IPS DF 4.7 (cell line): ENCODE measurements at regions not wholly inside any gene's neighbourhood (a gene's known extent, or its start where the extent isn't known, plus 50 kb on each side); places are given as distances from the start of the nearest gene placed in this dataset.
"Not testable (repeated sequence)": the region's sequence is repeated elsewhere in the genome, so short reads cannot be mapped to it uniquely, and the experiment has no call there.

Experiments
- DNase-seq: peaks from one replicate; pipeline ENCODE4 v3.0.0-alpha.2; 2013; ENCODE audit warnings: low spot score; ENCODE audit errors: extremely low read depth

DNA sequence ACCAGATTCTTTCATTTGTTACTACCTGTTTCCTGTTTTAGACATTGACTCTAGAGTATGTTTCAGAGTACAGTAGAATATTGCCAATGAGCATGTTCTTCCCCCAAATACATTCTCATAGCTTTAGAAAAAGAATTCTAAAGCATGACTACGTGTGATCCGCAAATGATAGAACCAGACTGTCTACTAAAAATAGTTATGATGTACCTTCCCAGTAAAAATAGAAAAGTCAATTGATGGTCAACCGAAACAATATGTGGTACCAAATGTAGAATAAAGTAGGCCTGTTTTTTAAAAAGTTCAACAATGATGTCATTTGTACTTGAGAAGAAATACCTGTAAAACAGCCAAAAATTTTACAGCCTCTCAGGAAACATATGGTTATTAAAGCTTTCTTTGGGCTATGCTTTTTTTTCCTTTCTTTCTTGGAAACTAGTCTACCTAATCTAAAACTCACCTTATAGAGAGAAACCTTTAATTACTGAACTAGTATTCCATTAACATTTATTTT lies 130.1 kb upstream of the MTHFD1L start:
- DNase-seq, result no peak

DNA sequence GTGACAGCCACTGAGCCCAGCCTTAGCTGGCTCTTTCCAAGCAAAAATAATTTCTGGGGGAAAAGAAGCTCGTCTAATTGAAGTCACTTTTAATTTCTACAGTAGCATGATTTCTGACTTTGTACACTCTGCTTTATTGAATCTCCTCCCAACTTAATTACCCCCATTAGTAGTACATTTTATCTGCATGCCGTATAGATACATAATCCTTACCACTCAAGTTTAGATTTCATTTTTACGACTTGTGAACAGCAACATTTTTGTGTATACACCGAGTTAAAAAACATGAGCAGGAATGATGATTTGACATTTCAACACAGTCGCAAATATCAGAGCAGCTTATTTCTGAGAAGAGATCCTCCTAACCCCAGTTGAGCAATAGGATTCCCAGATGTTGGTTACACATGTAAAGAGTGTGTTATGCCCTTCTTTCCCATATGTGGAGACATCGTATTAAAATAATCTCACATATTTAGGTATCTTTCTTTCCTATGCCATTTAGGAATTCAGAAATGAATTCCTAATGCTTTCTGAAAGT lies 127.3 kb upstream of the MTHFD1L start:
- DNase-seq, result no peak

DNA sequence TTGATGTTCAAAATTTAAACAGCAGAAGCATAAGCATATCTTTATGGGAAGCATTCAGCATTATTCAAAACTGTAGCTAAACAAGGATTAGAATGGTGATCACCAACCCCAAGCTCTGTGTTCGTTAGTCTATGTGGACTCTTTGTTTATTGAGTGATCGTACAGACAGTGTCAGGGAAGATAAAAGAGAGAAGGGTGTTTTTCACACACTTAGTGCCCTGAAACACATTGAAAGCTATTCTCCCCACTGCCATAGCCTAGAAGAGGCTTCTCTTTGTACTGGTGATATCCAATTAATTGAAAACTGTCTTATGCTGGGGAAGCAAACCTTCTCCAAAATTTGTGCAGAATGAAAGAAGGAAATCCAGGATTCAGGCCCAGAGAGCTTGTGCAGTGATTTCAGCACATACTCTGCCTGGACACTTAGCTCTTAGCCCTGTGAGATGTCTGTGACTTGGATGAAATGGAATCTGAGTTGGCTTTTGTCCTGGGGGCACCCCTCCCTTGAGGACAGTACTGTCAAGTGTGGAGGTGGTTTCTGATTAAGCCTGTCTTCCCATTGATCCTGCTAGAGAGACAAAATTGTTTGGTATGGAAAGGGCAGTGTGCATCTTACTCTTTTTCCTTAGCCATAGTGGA lies 125.7 kb upstream of the MTHFD1L start:
- DNase-seq, result no peak

DNA sequence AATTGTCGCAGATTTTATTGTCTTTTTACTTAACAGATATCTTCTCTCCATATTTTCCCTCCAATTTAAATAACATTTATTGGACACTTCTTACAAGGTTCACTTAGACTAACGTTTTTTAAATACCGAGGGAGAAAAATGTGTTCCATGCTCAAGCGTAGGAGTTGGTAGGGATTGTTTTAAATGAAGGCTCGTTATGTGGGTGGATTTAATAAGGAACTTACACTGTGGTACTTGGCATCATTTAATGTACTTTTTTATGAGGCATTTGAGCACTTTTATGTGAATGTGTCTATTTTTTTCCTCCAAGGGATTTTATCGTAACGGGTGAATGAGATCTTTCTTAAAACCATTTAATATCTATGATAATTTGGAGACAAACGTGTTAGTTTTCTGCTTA lies 125.0 kb upstream of the MTHFD1L start:
- no peak for DNase-seq

DNA sequence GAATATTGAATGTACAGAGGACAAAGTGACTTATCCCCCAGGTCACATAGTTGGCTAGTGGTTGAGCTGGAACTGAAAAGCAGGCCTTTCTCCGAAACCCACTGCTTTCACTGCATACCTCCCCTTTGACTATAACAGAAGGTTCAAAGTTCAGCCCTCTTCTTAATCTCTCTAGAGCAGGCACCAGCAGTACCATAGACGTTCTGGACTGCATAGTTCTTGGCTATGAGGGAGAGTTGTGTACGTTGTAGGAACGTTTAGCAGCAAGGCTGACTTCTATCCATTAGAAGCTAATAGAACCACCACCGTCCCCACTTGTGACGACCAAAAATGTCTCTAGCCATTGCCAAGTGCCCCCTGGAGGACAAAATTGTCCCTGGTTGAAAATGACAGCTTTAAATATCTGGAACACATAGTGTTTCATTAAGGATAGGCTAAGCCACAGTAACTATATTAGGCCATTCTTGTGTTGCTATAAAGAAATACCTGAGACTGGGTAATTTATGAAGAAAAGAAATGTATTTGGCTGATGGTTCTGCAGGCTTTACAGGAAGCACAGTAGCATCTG lies 123.8 kb upstream of the MTHFD1L start:
- no peak for DNase-seq

DNA sequence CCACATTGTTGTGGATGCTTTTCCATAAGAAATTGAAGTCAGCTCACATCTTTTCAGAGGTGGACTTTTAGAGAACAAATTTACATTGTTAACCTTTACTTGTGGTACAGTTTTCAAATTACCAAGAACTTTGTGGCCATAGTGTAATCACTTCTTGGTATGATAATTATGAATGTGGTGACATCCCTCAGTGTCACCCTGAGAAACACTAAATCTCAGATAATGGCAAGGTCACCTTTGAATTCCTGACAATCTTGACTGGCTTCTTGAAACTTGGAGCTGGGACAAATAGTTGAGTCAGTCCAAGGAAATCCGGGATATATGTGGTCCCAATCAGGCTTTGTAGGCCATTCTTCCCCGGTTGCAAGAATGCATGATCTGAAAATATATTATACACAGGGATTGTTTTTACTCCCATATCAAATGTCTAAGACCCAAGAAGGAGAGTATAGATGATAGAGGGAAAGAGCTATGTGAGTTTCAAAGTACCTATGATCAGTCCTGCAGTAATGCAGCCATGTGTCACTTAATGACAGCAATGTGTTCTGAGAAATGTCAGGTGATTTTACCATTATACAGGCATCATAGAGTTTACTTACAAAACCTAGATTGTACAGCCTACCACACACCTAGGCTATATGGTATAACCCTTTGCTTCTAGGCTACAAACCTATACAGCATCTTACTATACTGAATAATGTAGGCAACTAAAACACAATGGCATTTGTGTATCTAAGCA lies 120.8 kb upstream of the MTHFD1L start:
- DNase-seq, result no peak

DNA sequence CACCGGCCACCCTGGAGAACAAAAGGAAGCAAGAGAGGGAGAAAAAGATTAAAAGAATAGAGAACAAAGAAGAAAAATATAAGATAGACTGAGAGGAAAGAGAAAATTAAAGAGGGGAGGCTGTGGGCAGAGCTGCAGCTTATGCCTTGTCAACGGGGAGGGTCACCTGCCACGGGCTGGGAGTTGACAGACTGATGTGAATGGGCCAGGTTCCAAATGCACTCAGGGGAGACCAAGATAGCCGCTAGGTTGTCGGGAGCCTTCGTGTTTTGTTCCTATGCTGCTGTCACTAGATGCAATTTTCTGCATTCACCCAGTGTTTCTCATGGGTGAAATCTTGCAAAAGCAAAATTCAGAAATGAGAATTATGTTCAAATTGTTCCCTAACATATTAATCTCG lies 119.6 kb upstream of the MTHFD1L start:
- DNase-seq, result no peak

DNA sequence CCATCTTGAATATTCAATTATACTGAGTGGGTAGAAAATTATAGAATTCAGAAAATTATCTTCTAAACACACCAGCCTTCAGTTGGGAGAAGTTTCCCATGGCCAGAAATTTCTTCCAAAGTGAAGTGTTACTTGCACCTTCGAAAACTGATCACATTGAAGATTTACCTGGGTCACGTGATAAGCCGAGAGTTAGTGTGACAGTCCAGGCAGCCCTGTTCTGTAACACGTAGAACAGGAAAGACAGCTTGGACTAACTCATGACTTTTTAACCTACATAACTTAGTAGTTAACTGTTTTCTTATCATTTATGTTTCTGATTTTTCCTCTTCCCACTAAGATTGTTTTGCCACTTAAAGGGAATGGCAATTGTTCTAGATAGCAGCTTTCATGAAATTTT lies 118.3 kb upstream of the MTHFD1L start:
- DNase-seq, result no peak

DNA sequence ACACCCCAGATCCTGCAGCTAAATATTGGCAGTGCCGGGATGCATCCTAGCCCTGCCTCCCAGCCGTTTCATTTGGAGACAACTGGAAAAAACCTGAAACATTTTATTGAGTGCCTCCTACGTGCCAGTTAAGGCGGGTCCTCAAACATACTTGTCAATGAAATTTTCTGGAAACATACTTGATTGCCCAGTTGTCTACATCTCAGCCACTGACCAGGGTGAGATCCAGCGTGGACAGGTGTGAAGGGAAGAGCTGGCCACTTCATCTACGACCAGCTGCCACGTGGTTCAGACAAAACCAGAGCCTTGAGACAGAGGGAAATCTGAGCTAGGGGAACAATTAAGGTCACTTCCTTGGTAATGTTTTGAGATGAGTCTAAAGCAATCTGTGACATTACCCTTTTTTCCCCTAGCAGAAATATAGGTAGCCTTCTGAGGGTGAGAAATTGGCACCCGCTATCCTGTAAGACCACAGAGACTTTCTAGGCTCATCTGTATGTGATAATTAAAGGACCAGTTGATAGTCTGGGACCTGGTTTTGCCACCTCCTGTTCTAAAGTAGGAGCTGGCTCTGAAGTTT lies 116.3 kb upstream of the MTHFD1L start:
- no peak for DNase-seq

DNA sequence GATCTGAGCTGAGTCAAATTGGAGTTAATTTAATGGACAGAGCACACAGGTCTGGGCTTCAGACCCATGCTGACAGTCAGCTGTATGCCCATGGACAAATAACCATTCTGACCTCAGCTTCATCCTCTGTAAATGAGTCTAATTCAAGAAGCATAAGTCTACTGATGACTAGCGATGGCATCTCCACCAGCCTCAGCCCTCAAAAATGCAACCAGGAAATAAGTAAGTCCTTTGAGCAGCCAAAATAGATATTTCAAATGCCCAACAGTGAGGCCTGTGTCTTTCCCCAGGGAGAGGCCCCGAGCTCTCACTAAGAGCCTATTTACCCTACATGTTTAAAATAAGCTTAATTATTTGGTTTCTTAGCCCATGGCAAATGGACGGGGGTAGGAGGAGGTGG lies 114.2 kb upstream of the MTHFD1L start:
- no peak for DNase-seq

DNA sequence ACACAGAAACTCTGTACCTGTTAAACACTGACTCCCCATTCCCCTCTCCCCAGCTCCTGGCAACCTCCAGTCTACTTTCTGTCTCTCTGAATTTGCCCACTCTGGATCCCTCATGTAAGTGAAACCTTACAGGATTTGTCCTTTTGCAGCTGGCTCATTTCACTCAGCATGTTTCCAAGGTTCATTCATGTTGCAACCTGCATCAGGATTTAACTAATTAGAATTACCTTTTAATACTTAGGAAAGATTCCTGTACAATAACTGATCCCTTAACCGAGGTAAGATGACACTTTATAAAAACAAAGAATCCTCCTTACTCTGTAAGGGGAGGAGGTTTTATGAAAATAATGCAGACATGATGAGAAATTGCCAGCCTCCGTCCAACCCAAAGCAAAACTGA lies 113.1 kb upstream of the MTHFD1L start:
- no peak for DNase-seq

DNA sequence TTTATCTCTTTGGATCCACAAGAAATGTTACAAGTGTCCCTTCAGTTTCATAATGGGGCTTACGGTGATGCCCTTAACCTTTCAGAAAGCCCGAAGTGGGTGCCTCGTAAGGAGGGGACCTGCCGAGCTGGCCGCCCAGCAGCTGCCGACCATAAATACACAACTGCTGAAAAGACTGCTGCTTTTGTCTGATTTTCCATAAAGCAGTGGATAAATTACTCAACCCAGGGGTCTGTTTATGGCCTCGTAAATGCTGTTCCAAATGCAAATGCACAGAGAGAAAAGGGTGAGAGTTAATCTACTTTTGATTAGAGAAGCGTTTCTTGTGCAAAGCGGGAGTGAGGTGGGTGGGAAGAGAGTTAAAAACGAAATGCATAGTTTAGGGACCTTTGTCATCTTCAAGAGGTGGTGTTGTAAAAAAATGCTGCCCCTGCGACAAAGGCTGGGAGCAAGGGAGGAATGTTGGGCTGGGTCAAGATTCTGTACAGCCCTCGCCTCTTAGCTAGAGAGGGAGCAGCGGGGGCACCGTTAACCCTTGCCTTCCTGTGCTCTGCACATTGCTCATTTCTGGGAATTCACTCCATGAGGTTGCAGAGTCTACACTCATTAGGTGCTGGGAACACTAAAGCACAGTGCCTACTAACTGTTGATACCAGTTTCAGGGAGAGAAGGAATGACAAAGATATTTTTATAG lies 112.0 kb upstream of the MTHFD1L start:
- DNase-seq, result no peak

DNA sequence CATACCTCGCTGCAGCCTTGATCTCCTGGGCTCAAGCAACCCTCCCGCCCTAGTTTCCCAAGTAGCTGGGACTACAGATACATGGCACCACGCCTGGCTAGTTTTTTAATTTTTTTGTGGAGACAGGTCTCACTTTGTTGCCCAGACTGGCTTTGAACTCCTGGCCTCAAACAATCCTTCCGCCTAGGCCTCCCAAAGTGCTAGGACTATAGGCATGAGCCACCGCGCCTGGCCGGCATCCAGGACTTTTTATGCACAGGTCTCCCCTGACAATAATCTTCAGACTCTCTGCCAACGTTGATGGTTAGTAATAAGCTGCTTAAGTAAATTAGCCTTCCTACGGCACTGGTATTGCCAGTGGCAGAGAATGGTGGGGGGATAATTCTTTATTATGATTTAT lies 110.5 kb upstream of the MTHFD1L start:
- DNase-seq, result no peak

DNA sequence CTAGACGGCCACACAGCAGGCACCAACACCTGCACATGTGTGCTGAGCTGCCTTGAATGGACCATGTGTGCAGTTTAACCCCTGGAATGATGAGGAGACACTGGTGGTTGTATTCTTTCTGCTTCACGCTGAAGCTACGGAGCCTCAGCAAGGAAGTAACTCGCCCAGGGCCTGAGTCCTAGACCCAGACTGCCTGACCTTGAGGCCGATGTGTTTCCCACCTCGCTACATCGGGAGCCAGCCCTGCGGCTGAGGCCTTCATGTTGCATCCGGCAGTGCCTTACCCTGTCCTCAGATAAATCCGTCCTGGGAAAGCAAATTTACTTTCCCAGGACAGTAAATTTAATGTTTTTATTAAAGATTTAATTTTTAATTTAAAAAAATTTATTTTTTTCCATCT lies 110.0 kb upstream of the MTHFD1L start:
- no peak for DNase-seq

DNA sequence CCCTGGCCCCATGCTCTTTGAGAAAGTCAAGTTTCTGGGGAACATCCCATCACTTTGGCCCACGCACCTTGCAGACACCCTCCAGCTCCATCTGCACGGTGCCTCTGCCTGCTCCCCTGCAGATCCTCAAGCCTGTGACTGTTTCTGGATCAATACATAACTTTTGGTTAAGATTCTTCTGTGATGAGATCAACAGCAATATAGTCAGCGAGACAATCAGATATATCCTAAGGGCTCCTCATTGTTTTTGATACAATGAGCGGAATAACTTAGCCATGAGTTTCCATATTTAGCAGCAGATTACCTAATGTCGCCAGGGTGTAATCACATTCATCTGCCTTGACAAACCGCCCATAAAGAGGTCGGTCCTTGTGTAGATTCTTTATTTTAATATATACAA lies 109.3 kb upstream of the MTHFD1L start:
- no peak for DNase-seq

DNA sequence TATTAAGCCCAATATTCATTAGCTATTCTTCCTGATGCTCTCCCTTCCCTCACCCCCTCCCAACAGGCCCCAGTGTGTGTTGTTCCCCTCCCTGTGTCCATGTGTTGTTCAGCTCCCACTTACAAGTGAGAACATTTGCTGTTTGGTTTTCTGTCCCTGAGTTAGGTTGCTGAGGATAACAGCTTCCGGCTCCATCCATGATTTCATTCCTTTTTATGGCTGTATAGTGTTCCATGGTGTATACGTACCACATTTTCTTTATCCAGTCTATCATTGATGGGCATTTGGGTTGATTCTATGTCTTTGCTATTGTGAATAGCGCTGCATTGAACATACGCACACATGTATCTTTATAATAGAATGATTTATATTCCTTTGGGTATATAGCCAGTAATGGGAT lies 107.7 kb upstream of the MTHFD1L start:
- DNase-seq, result not testable (repeated sequence)

DNA sequence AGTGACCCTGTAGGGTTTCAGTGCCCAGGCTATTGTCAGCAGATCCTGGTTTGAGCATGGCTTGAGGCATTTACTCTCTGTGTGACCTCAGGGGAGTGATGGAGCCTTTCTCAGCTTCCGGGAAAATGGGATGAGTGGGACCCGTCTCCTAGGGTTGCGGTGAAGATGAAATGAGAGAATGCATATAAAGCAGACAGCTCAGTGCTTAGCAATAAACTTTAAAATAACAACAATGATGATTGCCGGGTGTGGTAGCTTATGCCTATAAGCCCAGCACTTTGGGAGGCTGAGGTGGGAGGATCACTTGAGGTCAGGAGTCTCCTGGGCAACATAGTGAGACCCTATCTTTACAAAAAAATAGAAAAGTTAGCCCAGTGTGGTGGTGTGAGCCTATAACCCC lies 106.0 kb upstream of the MTHFD1L start:
- no peak for DNase-seq

DNA sequence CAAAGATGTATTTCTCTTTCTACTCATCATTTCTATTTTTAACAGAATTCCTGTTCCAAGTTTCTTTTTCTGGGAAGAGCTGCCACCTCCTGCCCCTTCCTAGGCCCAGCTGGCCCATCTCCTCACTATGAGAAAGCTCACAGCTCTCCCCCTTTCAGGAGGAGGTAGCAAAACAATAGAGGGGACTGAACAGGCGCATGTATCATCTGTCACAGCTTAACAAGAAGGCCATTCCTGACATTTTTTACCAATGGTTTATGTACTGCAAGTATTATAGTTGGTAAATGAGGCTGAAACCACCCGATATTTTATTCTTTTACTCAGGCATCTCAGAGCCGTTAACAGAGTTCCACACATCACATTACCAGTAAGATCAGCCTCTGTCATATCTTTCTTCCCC lies 103.7 kb upstream of the MTHFD1L start:
- DNase-seq, result no peak

DNA sequence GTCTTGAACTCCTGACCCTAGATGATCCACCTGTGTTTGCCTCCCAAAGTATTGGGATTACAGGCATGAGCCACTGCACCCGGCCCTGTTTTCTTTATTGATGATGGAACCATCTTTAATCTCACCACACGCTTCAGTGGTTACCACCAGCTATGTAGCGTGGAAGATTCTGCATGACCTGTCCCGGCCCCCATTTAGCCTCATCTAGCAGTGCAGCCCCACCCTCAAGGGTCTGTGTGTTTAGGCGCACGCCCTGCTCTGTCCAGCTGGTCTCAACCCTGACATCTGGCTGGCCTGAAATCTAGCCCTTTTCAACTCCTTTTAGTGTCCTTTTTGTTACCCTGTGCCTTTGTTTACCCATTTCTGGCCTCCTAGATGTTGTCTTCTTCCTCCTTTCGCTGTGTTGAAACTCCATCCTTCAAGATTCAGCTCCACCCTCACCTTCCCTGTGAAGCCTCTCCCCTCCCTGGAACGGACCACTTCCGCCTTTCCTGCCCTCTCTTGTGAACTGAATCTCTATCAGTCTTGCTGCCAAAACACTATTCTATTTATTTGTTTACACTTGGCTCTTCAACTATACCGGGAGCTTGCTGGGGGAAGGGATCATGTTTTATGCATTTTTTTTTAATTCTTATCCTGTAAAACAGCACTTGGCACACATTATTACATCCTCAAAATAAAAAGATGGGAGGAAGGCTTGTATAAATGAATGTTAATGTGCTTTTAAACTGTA lies 101.0 kb upstream of the MTHFD1L start:
- no peak for DNase-seq

DNA sequence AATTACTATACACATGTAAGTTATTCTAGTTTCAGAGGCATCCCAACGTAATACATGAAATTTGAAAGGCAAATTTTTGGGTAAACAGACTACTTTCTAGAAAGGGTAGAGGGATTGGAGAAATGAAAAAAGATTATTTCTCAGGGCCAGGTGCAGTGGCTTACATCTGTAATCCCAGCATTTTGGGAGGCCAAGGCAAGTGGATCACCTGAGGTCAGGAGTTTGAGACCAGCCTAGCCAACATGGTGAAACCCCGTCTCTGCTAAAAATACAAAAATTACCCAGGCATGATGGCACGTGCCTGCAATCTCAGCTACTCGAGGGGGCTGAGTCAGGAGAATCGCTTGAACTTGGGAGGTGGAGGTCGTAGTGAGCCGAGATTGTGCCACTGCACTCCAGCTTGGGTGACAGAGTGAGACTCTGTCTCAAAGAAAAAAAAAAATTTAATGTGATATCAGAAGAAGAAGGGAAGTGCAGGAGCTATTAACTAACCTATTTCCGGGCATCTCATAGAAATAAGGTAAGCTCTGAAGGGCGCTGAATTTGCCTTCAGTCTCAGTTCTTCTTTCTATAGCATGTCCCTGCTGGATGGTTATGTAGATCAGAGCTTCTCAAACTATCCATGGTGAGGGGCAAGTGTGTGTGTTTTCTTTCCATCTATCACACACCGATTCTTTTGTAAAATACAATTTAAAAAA lies 100.3 kb upstream of the MTHFD1L start:
- no peak for DNase-seq
